ENCODE measurements at regions not wholly inside any gene's neighbourhood (a gene's known extent, or its start where the extent isn't known, plus 50 kb on each side); places are given as distances from the start of the nearest gene placed in this dataset.
A peak's percentile ranks its signal among the peaks of the same experiment; 100 is the strongest.

- TF ChIP-seq, protein P1, sequence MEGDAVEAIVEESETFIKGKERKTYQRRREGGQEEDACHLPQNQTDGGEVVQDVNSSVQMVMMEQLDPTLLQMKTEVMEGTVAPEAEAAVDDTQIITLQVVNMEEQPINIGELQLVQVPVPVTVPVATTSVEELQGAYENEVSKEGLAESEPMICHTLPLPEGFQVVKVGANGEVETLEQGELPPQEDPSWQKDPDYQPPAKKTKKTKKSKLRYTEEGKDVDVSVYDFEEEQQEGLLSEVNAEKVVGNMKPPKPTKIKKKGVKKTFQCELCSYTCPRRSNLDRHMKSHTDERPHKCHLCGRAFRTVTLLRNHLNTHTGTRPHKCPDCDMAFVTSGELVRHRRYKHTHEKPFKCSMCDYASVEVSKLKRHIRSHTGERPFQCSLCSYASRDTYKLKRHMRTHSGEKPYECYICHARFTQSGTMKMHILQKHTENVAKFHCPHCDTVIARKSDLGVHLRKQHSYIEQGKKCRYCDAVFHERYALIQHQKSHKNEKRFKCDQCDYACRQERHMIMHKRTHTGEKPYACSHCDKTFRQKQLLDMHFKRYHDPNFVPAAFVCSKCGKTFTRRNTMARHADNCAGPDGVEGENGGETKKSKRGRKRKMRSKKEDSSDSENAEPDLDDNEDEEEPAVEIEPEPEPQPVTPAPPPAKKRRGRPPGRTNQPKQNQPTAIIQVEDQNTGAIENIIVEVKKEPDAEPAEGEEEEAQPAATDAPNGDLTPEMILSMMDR (IDR thresholded peaks at IDR 0.05; ENCODE audit: low read depth, low read length): peak; percentile 84
- TF ChIP-seq POLR2A (IDR thresholded peaks at IDR 0.05; ENCODE audit: extremely low read depth, insufficient read length): no peak
These were observed 927.0 kb upstream of the CRIM1 start for GRCh38 chr2:35428548-35428947.
